GM12892 (cell line): ENCODE measurements at regions not wholly inside any gene's neighbourhood (a gene's known extent, or its start where the extent isn't known, plus 50 kb on each side); places are given as distances from the start of the nearest gene placed in this dataset.

Source experiments
- POLR2A ChIP-seq: IDR thresholded peaks from 2 replicates; pipeline ENCODE4 v1.6.1; 2011; ENCODE audit warnings: low read depth, low read length, control low read depth
- POLR2AphosphoS5 ChIP-seq: IDR thresholded peaks from 2 replicates; pipeline ENCODE4 v1.6.1; 2011; ENCODE audit warnings: low read depth, low read length, control low read depth

GRCh38 chr9:107566611-107567061, 77.1 kb upstream of the KLF4 start:
- TF ChIP-seq POLR2AphosphoS5 (no peak), POLR2A (no peak)
